GM12878 (cell line): ENCODE measurements at regions not wholly inside any gene's neighbourhood (a gene's known extent, or its start where the extent isn't known, plus 50 kb on each side); places are given as distances from the start of the nearest gene placed in this dataset.

Source experiments
- ATAC-seq: fragments of 200-7000 bp; cut with Tn5 transposase; 3 replicates; pipeline ENCODE4 v1.9.1; 2020; ENCODE audit warnings: mild to moderate bottlenecking, moderate library complexity
- BruUV-seq: library from RNA; stranded (reverse); fragments of 400-500 nt; replicated peaks from 2 replicates; lab custom pipeline; 2021; lab: Mats Ljungman, UMichigan
- CTCF ChIA-PET: fragments of 300-600 bp; sonication (Branson Sonifier 250); formaldehyde crosslinking; extraction: SDS; loops from one replicate; lab custom pipeline; 2021; ENCODE audit warnings: inconsistent platforms; lab: Yijun Ruan, JAX
- POLR2A ChIA-PET: fragments of 350-600 bp; formaldehyde crosslinking; extraction: SDS; loops from one replicate; lab custom pipeline; 2021; ENCODE audit warnings: inconsistent platforms; lab: Charles Lee
- RAD21 ChIA-PET: fragments of 300-600 bp; sonication (Branson Sonifier 250); formaldehyde crosslinking; loops from one replicate; lab custom pipeline; 2023; ENCODE audit warnings: antibody characterized with exemption; ENCODE audit not compliant: unreplicated experiment; lab: Charles Lee
- SMC1A ChIA-PET: fragments of 300-600 bp; sonication (Branson Sonifier 250); formaldehyde crosslinking; loops from one replicate; lab custom pipeline; 2023; ENCODE audit not compliant: unreplicated experiment, uncharacterized antibody; lab: Charles Lee
- DNase-seq: peaks from one replicate; pipeline ENCODE4 v3.0.0-alpha.2; 2011; ENCODE audit warnings: low read depth, low spot score
- FAIRE-seq: peaks from 3 replicates; lab custom pipeline; 2011; peaks lifted over from hg19 to GRCh38; lab: Jason Lieb, UNC
- H2AFZ ChIP-seq: 2 replicates; pipeline ENCODE4 v1.6.0; 2011; ENCODE audit warnings: low read depth, low read length, control low read depth; ENCODE audit not compliant: control insufficient read depth
- H3K27ac ChIP-seq: 2 replicates; pipeline ENCODE4 v1.5.1; 2011; ENCODE audit warnings: control low read depth; ENCODE audit not compliant: control insufficient read depth, insufficient read depth
- H3K27me3 ChIP-seq, 2 experiments: replicated peaks in 1 of 2; 2 replicates each; pipeline versions ENCODE4 v1.6.0 to v1.6.1; 2011; ENCODE audit warnings: low read length in 1 of 2; ENCODE audit not compliant: control insufficient read depth in 2 of 2, insufficient read depth in 2 of 2
- H3K36me3 ChIP-seq, 2 experiments: 2 replicates each; pipeline ENCODE4 v1.5.1; 2011; ENCODE audit warnings: low read length in 1 of 2; ENCODE audit not compliant: control insufficient read depth in 2 of 2, insufficient read depth in 2 of 2
- H3K4me1 ChIP-seq: 2 replicates; pipeline ENCODE4 v1.6.1; 2011; ENCODE audit warnings: mild to moderate bottlenecking, low read length, moderate library complexity, mixed read lengths; ENCODE audit not compliant: control insufficient read depth, insufficient read depth
- H3K4me2 ChIP-seq: 2 replicates; pipeline ENCODE4 v1.6.0; 2011; ENCODE audit warnings: control low read depth; ENCODE audit not compliant: control insufficient read depth, insufficient read depth
- H3K4me3 ChIP-seq: fragments of 200-600 bp; sonication (generic); 2 replicates; pipeline ENCODE4 v1.5.1; 2016
- H3K79me2 ChIP-seq: 2 replicates; pipeline ENCODE4 v1.6.0; 2011; ENCODE audit warnings: low read length; ENCODE audit not compliant: control insufficient read depth, insufficient read depth
- H3K9ac ChIP-seq: 2 replicates; pipeline ENCODE4 v1.8.0; 2011; ENCODE audit warnings: low read length, control low read depth, mixed read lengths; ENCODE audit not compliant: control insufficient read depth, insufficient read depth
- H3K9me3 ChIP-seq: replicated peaks from 3 replicates; pipeline ENCODE4 v1.5.1; 2011; ENCODE audit warnings: mild to moderate bottlenecking, low read length; ENCODE audit not compliant: control insufficient read depth, insufficient read depth
- H4K20me1 ChIP-seq: 2 replicates; pipeline ENCODE4 v1.6.0; 2011; ENCODE audit not compliant: control insufficient read depth, insufficient read depth
- BCL11A ChIP-seq: IDR thresholded peaks from 2 replicates; pipeline ENCODE4 v1.6.1; 2011; ENCODE audit warnings: low read depth, low read length
- CHD2 ChIP-seq: IDR thresholded peaks from 2 replicates; pipeline ENCODE4 v1.6.1; 2011; ENCODE audit warnings: low read depth, low read length, improper control_type of control experiment, borderline replicate concordance
- IKZF1 ChIP-seq: fragments of 450-650 bp; conservative IDR thresholded peaks from 2 replicates; pipeline ENCODE4 v1.6.1; 2017; ENCODE audit warnings: antibody characterized with exemption, mild to moderate bottlenecking
- MAX ChIP-seq: IDR thresholded peaks from 2 replicates; pipeline ENCODE4 v1.6.1; 2012; ENCODE audit warnings: low read depth, low read length, improper control_type of control experiment
- PBX3 ChIP-seq: IDR thresholded peaks from 2 replicates; pipeline ENCODE4 v1.6.1; 2011; ENCODE audit warnings: mild to moderate bottlenecking, low read depth, low read length, moderate library complexity; ENCODE audit not compliant: insufficient replicate concordance
- POLR2AphosphoS5 ChIP-seq: IDR thresholded peaks from 2 replicates; pipeline ENCODE4 v1.6.1; 2011; ENCODE audit warnings: mild to moderate bottlenecking, low read length, inconsistent platforms
- RELA ChIP-seq: fragments of 450-650 bp; IDR thresholded peaks from 2 replicates; pipeline ENCODE4 v1.8.0; 2014; ENCODE audit warnings: borderline replicate concordance; ENCODE audit not compliant: partially characterized antibody
- WGBS: methylation state at CpG from one replicate; pipeline ENCODE4 v1.1.6; 2016; ENCODE audit warnings: low lambda C conversion rate; ENCODE audit not compliant: insufficient replicate concordance, insufficient coverage; ENCODE audit errors: missing lambda C conversion rate; 5-methylcytosine and 5-hydroxymethylcytosine counted together
- in situ Hi-C: fragments of 300-500 bp; cut with MboI; formaldehyde crosslinking; loops from 9 replicates; pipeline ENCODE4 v1.14.3; 2018; ENCODE audit warnings: mixed read lengths
- intact Hi-C: fragments of 100-400 bp; cut with micrococcal nuclease; formaldehyde crosslinking; loops from one replicate; pipeline ENCODE4 v1.14.2; 2022; ENCODE audit not compliant: unreplicated experiment
- TF ChIP-seq, protein P1 (sequence below): IDR thresholded peaks from 2 replicates; pipeline ENCODE4 v1.6.1; 2012; ENCODE audit warnings: low read depth, low read length, improper control_type of control experiment
- TF ChIP-seq, protein P2 (sequence below): fragments of 450-650 bp; conservative IDR thresholded peaks from 2 replicates; pipeline ENCODE4 v1.6.1; 2017; ENCODE audit warnings: mild to moderate bottlenecking, moderate library complexity

DNA sequence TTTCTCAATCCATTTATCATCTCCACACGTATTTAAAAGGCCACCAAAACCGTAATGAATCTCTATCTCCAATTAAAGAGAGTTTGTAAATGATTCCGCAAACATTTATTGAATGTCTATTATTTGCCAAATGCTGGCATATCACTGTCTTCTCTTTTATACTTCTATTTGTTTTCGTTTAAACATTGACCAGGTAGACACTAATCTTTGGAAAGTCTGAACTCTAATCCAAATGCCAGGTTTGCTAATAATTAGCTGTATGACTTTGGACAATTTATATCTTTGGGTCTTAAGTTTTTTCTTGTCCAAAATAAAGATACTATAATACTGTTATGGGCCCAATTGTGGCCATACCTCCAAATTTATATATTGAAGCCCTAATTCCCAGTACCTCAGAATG, 299.2 kb upstream of the TBX18 start:
- RAD21 ChIA-PET = no interaction called here
- TF ChIP-seq PBX3 (no peak), BCL11A (no peak), CHD2 (no peak), RELA (no peak), IKZF1 (no peak), POLR2AphosphoS5 (no peak), MAX (no peak)
- TF ChIP-seq, protein P1, sequence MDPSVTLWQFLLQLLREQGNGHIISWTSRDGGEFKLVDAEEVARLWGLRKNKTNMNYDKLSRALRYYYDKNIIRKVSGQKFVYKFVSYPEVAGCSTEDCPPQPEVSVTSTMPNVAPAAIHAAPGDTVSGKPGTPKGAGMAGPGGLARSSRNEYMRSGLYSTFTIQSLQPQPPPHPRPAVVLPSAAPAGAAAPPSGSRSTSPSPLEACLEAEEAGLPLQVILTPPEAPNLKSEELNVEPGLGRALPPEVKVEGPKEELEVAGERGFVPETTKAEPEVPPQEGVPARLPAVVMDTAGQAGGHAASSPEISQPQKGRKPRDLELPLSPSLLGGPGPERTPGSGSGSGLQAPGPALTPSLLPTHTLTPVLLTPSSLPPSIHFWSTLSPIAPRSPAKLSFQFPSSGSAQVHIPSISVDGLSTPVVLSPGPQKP = no peak
- TF ChIP-seq, protein P2, sequence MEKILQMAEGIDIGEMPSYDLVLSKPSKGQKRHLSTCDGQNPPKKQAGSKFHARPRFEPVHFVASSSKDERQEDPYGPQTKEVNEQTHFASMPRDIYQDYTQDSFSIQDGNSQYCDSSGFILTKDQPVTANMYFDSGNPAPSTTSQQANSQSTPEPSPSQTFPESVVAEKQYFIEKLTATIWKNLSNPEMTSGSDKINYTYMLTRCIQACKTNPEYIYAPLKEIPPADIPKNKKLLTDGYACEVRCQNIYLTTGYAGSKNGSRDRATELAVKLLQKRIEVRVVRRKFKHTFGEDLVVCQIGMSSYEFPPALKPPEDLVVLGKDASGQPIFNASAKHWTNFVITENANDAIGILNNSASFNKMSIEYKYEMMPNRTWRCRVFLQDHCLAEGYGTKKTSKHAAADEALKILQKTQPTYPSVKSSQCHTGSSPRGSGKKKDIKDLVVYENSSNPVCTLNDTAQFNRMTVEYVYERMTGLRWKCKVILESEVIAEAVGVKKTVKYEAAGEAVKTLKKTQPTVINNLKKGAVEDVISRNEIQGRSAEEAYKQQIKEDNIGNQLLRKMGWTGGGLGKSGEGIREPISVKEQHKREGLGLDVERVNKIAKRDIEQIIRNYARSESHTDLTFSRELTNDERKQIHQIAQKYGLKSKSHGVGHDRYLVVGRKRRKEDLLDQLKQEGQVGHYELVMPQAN = no peak
- POLR2A ChIA-PET = no interaction called here
- H2AFZ ChIP-seq = no peak overlapping the region
- H3K27ac ChIP-seq = no peak overlapping the region
- no peak overlapping the region for H3K4me3 ChIP-seq
- CTCF ChIA-PET = no interaction called here
- H3K36me3 ChIP-seq = no peaks in the 10 kb centered on the region
- in situ Hi-C loops = no loop called here
- no peaks in the 10 kb centered on the region for H3K79me2 ChIP-seq
- H3K4me1 ChIP-seq = no peaks in the 10 kb centered on the region
- intact Hi-C loops = no loop called here
- no peak overlapping the region for H3K9ac ChIP-seq
- SMC1A ChIA-PET = no interaction called here
- FAIRE-seq (no peak), DNase-seq (no peak), ATAC-seq (no peak)
- H4K20me1 ChIP-seq = no peaks in the 10 kb centered on the region
- BruUV-seq = no TSS peak
- 13% methylated on average over 4 of the region's 4 CpGs for WGBS
- H3K4me2 ChIP-seq = no peak overlapping the region
- no peaks in the 10 kb centered on the region for H3K9me3 ChIP-seq
- H3K27me3 ChIP-seq = no peaks in the 10 kb centered on the region; a peak in 1 of 4 replicates
